Mesenchymal stem cell (in vitro differentiated cells and primary cell): ENCODE measurements at regions not wholly inside any gene's neighbourhood (a gene's known extent, or its start where the extent isn't known, plus 50 kb on each side); places are given as distances from the start of the nearest gene placed in this dataset.
A peak's percentile ranks its signal among the peaks of the same experiment; 100 is the strongest.

Experiments used
- DNase-seq: peaks from one replicate; pipeline ENCODE4 v3.0.0-alpha.2; 2013
- H2AFZ ChIP-seq: one replicate; pipeline ENCODE4 v1.6.1; 2013; ENCODE audit warnings: low read depth, mild to moderate bottlenecking, control low read depth, inconsistent platforms, low read length, moderate library complexity
- H2AK5ac ChIP-seq: 2 replicates; pipeline ENCODE4 v1.6.1; 2013; ENCODE audit warnings: low read length, moderate library complexity, mild to moderate bottlenecking, inconsistent platforms; ENCODE audit not compliant: severe bottlenecking
- H2BK120ac ChIP-seq: one replicate; pipeline ENCODE4 v1.6.1; 2013; ENCODE audit warnings: low read depth, mild to moderate bottlenecking, inconsistent platforms, low read length, moderate library complexity
- H2BK12ac ChIP-seq, 2 experiments: one replicate each; pipeline ENCODE4 v1.6.1; 2013; ENCODE audit warnings: inconsistent platforms in 2 of 2, low read length in 2 of 2, mild to moderate bottlenecking in 2 of 2, moderate library complexity in 2 of 2, control low read depth in 1 of 2
- H2BK15ac ChIP-seq: one replicate; pipeline ENCODE4 v1.6.1; 2013; ENCODE audit warnings: mild to moderate bottlenecking, low read depth, inconsistent platforms; ENCODE audit not compliant: poor library complexity, severe bottlenecking
- H2BK5ac ChIP-seq: 2 replicates; pipeline ENCODE4 v1.6.1; 2013; ENCODE audit warnings: low read depth, mild to moderate bottlenecking, low read length, control low read depth, inconsistent platforms; ENCODE audit not compliant: poor library complexity, severe bottlenecking
- H3K14ac ChIP-seq, 2 experiments: one replicate each; pipeline ENCODE4 v1.6.1; 2013; ENCODE audit warnings: inconsistent platforms in 2 of 2, low read length in 2 of 2, control low read depth in 1 of 2, mild to moderate bottlenecking in 1 of 2, moderate library complexity in 1 of 2
- H3K18ac ChIP-seq, 2 experiments: one replicate each; pipeline ENCODE4 v1.6.1; 2013; ENCODE audit warnings: inconsistent platforms in 2 of 2, low read length in 2 of 2, control low read depth in 1 of 2, low read depth in 1 of 2, mild to moderate bottlenecking in 1 of 2
- H3K23ac ChIP-seq, 2 experiments: one replicate each; pipeline ENCODE4 v1.6.1; 2013; ENCODE audit warnings: inconsistent platforms in 2 of 2, low read length in 2 of 2, mild to moderate bottlenecking in 2 of 2, moderate library complexity in 2 of 2, control low read depth in 1 of 2
- H3K27ac ChIP-seq: 2 replicates; pipeline ENCODE4 v1.5.1; 2013; ENCODE audit warnings: mild to moderate bottlenecking, moderate library complexity, low read length, control low read depth, inconsistent platforms; ENCODE audit not compliant: poor library complexity, severe bottlenecking
- H3K27me3 ChIP-seq, 2 experiments: 2 replicates each; pipeline versions ENCODE4 v1.6.1 to v1.7.0; 2013; ENCODE audit warnings: low read length in 2 of 2, mild to moderate bottlenecking in 2 of 2, moderate library complexity in 2 of 2, control low read depth in 1 of 2, inconsistent platforms in 1 of 2; ENCODE audit not compliant: control insufficient read depth in 1 of 2, insufficient read depth in 1 of 2
- H3K36me3 ChIP-seq, 2 experiments: 2 replicates each; pipeline versions ENCODE4 v1.6.1 to v1.7.0; 2013; ENCODE audit warnings: low read length in 2 of 2, control low read depth in 1 of 2, inconsistent platforms in 1 of 2, low read depth in 1 of 2, mild to moderate bottlenecking in 1 of 2; ENCODE audit not compliant: insufficient read depth in 2 of 2, control insufficient read depth in 1 of 2
- H3K4ac ChIP-seq, 2 experiments: one replicate each; pipeline ENCODE4 v1.6.1; 2013; ENCODE audit warnings: inconsistent platforms in 2 of 2, low read length in 2 of 2, mild to moderate bottlenecking in 2 of 2, moderate library complexity in 2 of 2, control low read depth in 1 of 2, low read depth in 1 of 2
- H3K4me1 ChIP-seq: 2 replicates; pipeline ENCODE4 v1.6.1; 2013; ENCODE audit warnings: low read depth, low read length, control low read depth; ENCODE audit not compliant: control insufficient read depth, insufficient read depth
- H3K4me2 ChIP-seq: 2 replicates; pipeline ENCODE4 v1.6.1; 2013; ENCODE audit warnings: low read length, mild to moderate bottlenecking, inconsistent platforms; ENCODE audit not compliant: poor library complexity, severe bottlenecking
- H3K4me3 ChIP-seq, 2 experiments: 2 replicates each; pipeline versions ENCODE4 v1.5.1 to v1.7.0; 2013; ENCODE audit warnings: low read length in 2 of 2, mild to moderate bottlenecking in 2 of 2, control low read depth in 1 of 2, low read depth in 1 of 2; ENCODE audit not compliant: insufficient read depth in 1 of 2
- H3K79me1 ChIP-seq: replicated peaks from 2 replicates; pipeline ENCODE4 v1.6.1; 2013; ENCODE audit warnings: mild to moderate bottlenecking, control low read depth, low read length, inconsistent platforms; ENCODE audit not compliant: poor library complexity, severe bottlenecking
- H3K9ac ChIP-seq: 2 replicates; pipeline ENCODE4 v1.7.0; 2013; ENCODE audit warnings: mild to moderate bottlenecking, low read length, moderate library complexity
- H3K9me3 ChIP-seq: 2 replicates; pipeline ENCODE4 v1.7.0; 2013; ENCODE audit warnings: mild to moderate bottlenecking, low read length; ENCODE audit not compliant: control insufficient read depth
- H4K8ac ChIP-seq: one replicate; pipeline ENCODE4 v1.6.1; 2013; ENCODE audit warnings: inconsistent platforms, mild to moderate bottlenecking, low read length, moderate library complexity
- H4K91ac ChIP-seq: one replicate; pipeline ENCODE4 v1.6.1; 2013; ENCODE audit warnings: mild to moderate bottlenecking, low read length, inconsistent platforms
- WGBS: methylation state at CpG from one replicate; pipeline ENCODE4 v1.1.7; 2013; ENCODE audit warnings: mixed read lengths; 5-methylcytosine and 5-hydroxymethylcytosine counted together

GRCh38 chr10:88074971-88075370 lies 211.5 kb downstream of the PTEN start:
- Histone ChIP-seq H3K23ac (no peak overlapping the region), H3K4ac (no peak overlapping the region), H2BK5ac (no peak overlapping the region), H2BK12ac (peak overlapping the region; percentile 2 to 37), H3K4me2 (no peak overlapping the region), H2AK5ac (no peak overlapping the region), H3K14ac (no peak overlapping the region), H2BK15ac (no peak overlapping the region), H3K4me3 (no peak overlapping the region), H2BK120ac (no peak overlapping the region), H3K18ac (no peak overlapping the region), H3K36me3 (no peaks in the 10 kb centered on the region), H2AFZ (no peak overlapping the region), H3K27ac (no peak overlapping the region), H3K4me1 (peaks cover 6% of the 10 kb centered on the region), H4K8ac (no peak overlapping the region), H3K9ac (no peak overlapping the region), H3K79me1 (no peaks in the 10 kb centered on the region), H4K91ac (no peak overlapping the region), H3K27me3 (no peaks in the 10 kb centered on the region), H3K9me3 (no peaks in the 10 kb centered on the region)
- 95% methylated on average over 5 of the region's 5 CpGs for WGBS
- DNase-seq, result no peak

- H3K14ac ChIP-seq, result no peak overlapping the region
- 95% methylated on average over 10 of the region's 10 CpGs for WGBS
- no peak overlapping the region for H2BK12ac ChIP-seq
- H3K18ac ChIP-seq, result no peak overlapping the region
- no peak overlapping the region for H2AK5ac ChIP-seq
- H3K36me3 ChIP-seq, result no peaks in the 10 kb centered on the region
- H2BK15ac ChIP-seq, result no peak overlapping the region
- peaks cover 6% of the 10 kb centered on the region for H3K4me1 ChIP-seq
- no peak overlapping the region for H3K23ac ChIP-seq
- H3K9ac ChIP-seq, result no peak overlapping the region
- H3K4me2 ChIP-seq, result no peak overlapping the region
- no peak overlapping the region for H3K4me3 ChIP-seq
- no peaks in the 10 kb centered on the region for H3K27me3 ChIP-seq
- DNase-seq, result no peak
- no peak overlapping the region for H2AFZ ChIP-seq
- no peaks in the 10 kb centered on the region for H3K79me1 ChIP-seq
- H3K4ac ChIP-seq, result no peak overlapping the region
- no peak overlapping the region for H2BK5ac ChIP-seq
- no peak overlapping the region for H4K8ac ChIP-seq
- H4K91ac ChIP-seq, result no peak overlapping the region
- no peaks in the 10 kb centered on the region for H3K9me3 ChIP-seq
- no peak overlapping the region for H3K27ac ChIP-seq
- no peak overlapping the region for H2BK120ac ChIP-seq
Observed at GRCh38 chr10:88076027-88076880, 212.8 kb downstream of the PTEN start.

- H3K9ac ChIP-seq, result no peak overlapping the region
- no peaks in the 10 kb centered on the region for H3K27me3 ChIP-seq
- H2BK15ac ChIP-seq, result no peak overlapping the region
- no peaks in the 10 kb centered on the region for H3K79me1 ChIP-seq
- no peaks in the 10 kb centered on the region for H3K36me3 ChIP-seq
- no peak overlapping the region for H2BK120ac ChIP-seq
- no peak overlapping the region for H2AK5ac ChIP-seq
- no peak overlapping the region for H3K23ac ChIP-seq
- WGBS, result 86% methylated on average over 4 of the region's 4 CpGs
- no peak overlapping the region for H3K14ac ChIP-seq
- DNase-seq, result no peak
- no peak overlapping the region for H3K4ac ChIP-seq
- peaks cover 6% of the 10 kb centered on the region for H3K4me1 ChIP-seq
- H3K9me3 ChIP-seq, result no peaks in the 10 kb centered on the region
- no peak overlapping the region for H2AFZ ChIP-seq
- H2BK5ac ChIP-seq, result no peak overlapping the region
- no peak overlapping the region for H2BK12ac ChIP-seq
- H3K4me2 ChIP-seq, result peak overlapping the region; percentile 23
- H3K27ac ChIP-seq, result no peak overlapping the region
- H3K4me3 ChIP-seq, result no peak overlapping the region
- H4K8ac ChIP-seq, result no peak overlapping the region
- no peak overlapping the region for H3K18ac ChIP-seq
- H4K91ac ChIP-seq, result no peak overlapping the region
Observed at GRCh38 chr10:88077977-88078376, 214.6 kb downstream of the PTEN start.

GRCh38 chr10:88080213-88080612 lies 216.8 kb downstream of the PTEN start:
- Histone ChIP-seq H3K14ac (no peak overlapping the region), H3K9me3 (no peaks in the 10 kb centered on the region), H2BK15ac (no peak overlapping the region), H4K91ac (no peak overlapping the region), H3K9ac (no peak overlapping the region), H3K27ac (peak overlapping the region; percentile 6), H3K79me1 (no peaks in the 10 kb centered on the region), H3K36me3 (no peaks in the 10 kb centered on the region), H2AFZ (no peak overlapping the region), H3K18ac (peak overlapping the region in 1 of 2 experiments; percentile 23), H2BK120ac (no peak overlapping the region), H3K4me3 (no peak overlapping the region), H3K4ac (no peak overlapping the region), H2BK5ac (no peak overlapping the region), H2AK5ac (no peak overlapping the region), H3K4me1 (peaks cover 6% of the 10 kb centered on the region), H3K4me2 (peak overlapping the region; percentile 35), H2BK12ac (no peak overlapping the region), H3K23ac (no peak overlapping the region), H3K27me3 (no peaks in the 10 kb centered on the region), H4K8ac (no peak overlapping the region)
- no CpG with 5 or more reads among the region's 3 CpGs for WGBS
- peak; percentile 73 for DNase-seq
